ENCODE measurements at regions not wholly inside any gene's neighbourhood (a gene's known extent, or its start where the extent isn't known, plus 50 kb on each side); places are given as distances from the start of the nearest gene placed in this dataset.
A peak's percentile ranks its signal among the peaks of the same experiment; 100 is the strongest.

- no peak overlapping the region for H3K4me2 ChIP-seq (ENCODE audit: unreplicated experiment)
- no peaks in the 10 kb centered on the region for H3K9me3 ChIP-seq (ENCODE audit: low read depth)
- no peaks in the 10 kb centered on the region for H3K4me1 ChIP-seq (ENCODE audit: insufficient read depth)
- H3K79me2 ChIP-seq (ENCODE audit: insufficient read depth) = no peaks in the 10 kb centered on the region
- DNase-seq = no peak
- H3K9ac ChIP-seq = no peak overlapping the region
- peaks cover 37% of the 10 kb centered on the region for H3K27me3 ChIP-seq (replicated peaks; ENCODE audit: insufficient read depth)
- in situ Hi-C loops (cut with MboI) = loop anchor here (10.0 kb wide), 2 partner anchors 119 to 279 kb away; no protein-coding TSS in a partner anchor
- no peaks in the 10 kb centered on the region for H3K9me2 ChIP-seq (ENCODE audit: insufficient read depth)
- no peaks in the 10 kb centered on the region for H4K20me1 ChIP-seq (ENCODE audit: insufficient read depth)
- H3K27ac ChIP-seq = no peak overlapping the region
- TF ChIP-seq EZH2phosphoT487 (IDR thresholded peaks at IDR 0.05; ENCODE audit: insufficient read depth, low read depth) (no peak), EZH2 (IDR thresholded peaks at IDR 0.05; ENCODE audit: insufficient read depth, poor library complexity, severe bottlenecking) (no peak)
- H2AFZ ChIP-seq = no peak overlapping the region
- 57 to 75% methylated on average over 15 to 18 of the region's 18 CpGs for WGBS, 2 experiments (ENCODE audit: low coverage in 1 of 2, low lambda C conversion rate in 2 of 2, missing lambda C conversion rate in 2 of 2)
- H3K36me3 ChIP-seq (ENCODE audit: low read depth) = no peaks in the 10 kb centered on the region
- no peaks in the 10 kb centered on the region for H3F3A ChIP-seq (ENCODE audit: insufficient read depth)
- no peak overlapping the region for H3K4me3 ChIP-seq
Measured at GRCh38 chr22:45094081-45094720, 69.5 kb upstream of the NUP50 start.

- peak; percentile 33 for DNase-seq
- Histone ChIP-seq H4K20me1 (ENCODE audit: insufficient read depth) (no peaks in the 10 kb centered on the region), H3K27ac (no peak overlapping the region), H3K27me3 (replicated peaks; ENCODE audit: insufficient read depth) (peaks cover 32% of the 10 kb centered on the region), H3F3A (ENCODE audit: insufficient read depth) (no peaks in the 10 kb centered on the region), H3K9me3 (ENCODE audit: low read depth) (no peaks in the 10 kb centered on the region), H3K9me2 (ENCODE audit: insufficient read depth) (no peaks in the 10 kb centered on the region), H2AFZ (no peak overlapping the region), H3K4me2 (ENCODE audit: unreplicated experiment) (no peak overlapping the region), H3K4me3 (no peak overlapping the region), H3K4me1 (ENCODE audit: insufficient read depth) (no peaks in the 10 kb centered on the region), H3K79me2 (ENCODE audit: insufficient read depth) (no peaks in the 10 kb centered on the region), H3K36me3 (ENCODE audit: low read depth) (no peaks in the 10 kb centered on the region), H3K9ac (no peak overlapping the region)
- TF ChIP-seq EZH2 (IDR thresholded peaks at IDR 0.05; ENCODE audit: insufficient read depth, poor library complexity, severe bottlenecking) = no peak
- TF ChIP-seq EZH2phosphoT487 (IDR thresholded peaks at IDR 0.05; ENCODE audit: insufficient read depth, low read depth) = no peak
- 63 to 69% methylated on average over 9 of the region's 9 CpGs for WGBS, 2 experiments (ENCODE audit: low coverage in 1 of 2, low lambda C conversion rate in 2 of 2, missing lambda C conversion rate in 2 of 2)
- in situ Hi-C loops (cut with MboI) = loop anchor here (10.0 kb wide), 2 partner anchors 120 to 280 kb away; no protein-coding TSS in a partner anchor
Measured at GRCh38 chr22:45094825-45095224, 68.9 kb upstream of the NUP50 start.

- peaks cover 25% of the 10 kb centered on the region for H3K27me3 ChIP-seq (replicated peaks; ENCODE audit: insufficient read depth)
- H3K36me3 ChIP-seq (ENCODE audit: low read depth) = no peaks in the 10 kb centered on the region
- no peak for TF ChIP-seq EZH2phosphoT487 (IDR thresholded peaks at IDR 0.05; ENCODE audit: insufficient read depth, low read depth)
- no peak for TF ChIP-seq EZH2 (IDR thresholded peaks at IDR 0.05; ENCODE audit: insufficient read depth, poor library complexity, severe bottlenecking)
- peak; percentile 75 for DNase-seq
- no peaks in the 10 kb centered on the region for H3K9me3 ChIP-seq (ENCODE audit: low read depth)
- in situ Hi-C loops (cut with MboI) = loop anchor here (10.0 kb wide), 2 partner anchors 122 to 282 kb away; no protein-coding TSS in a partner anchor
- H3K4me2 ChIP-seq (ENCODE audit: unreplicated experiment) = no peak overlapping the region
- H3K4me3 ChIP-seq = no peak overlapping the region
- H3K9ac ChIP-seq = no peak overlapping the region
- H2AFZ ChIP-seq = no peak overlapping the region
- H3K27ac ChIP-seq = no peak overlapping the region
- H3F3A ChIP-seq (ENCODE audit: insufficient read depth) = no peaks in the 10 kb centered on the region
- H4K20me1 ChIP-seq (ENCODE audit: insufficient read depth) = no peaks in the 10 kb centered on the region
- no peaks in the 10 kb centered on the region for H3K79me2 ChIP-seq (ENCODE audit: insufficient read depth)
- no peaks in the 10 kb centered on the region for H3K4me1 ChIP-seq (ENCODE audit: insufficient read depth)
- 17 to 22% methylated on average over 7 of the region's 7 CpGs for WGBS, 2 experiments (ENCODE audit: low coverage in 1 of 2, low lambda C conversion rate in 2 of 2, missing lambda C conversion rate in 2 of 2)
- H3K9me2 ChIP-seq (ENCODE audit: insufficient read depth) = no peaks in the 10 kb centered on the region
Measured at GRCh38 chr22:45096256-45096907, 67.3 kb upstream of the NUP50 start.

GRCh38 chr22:45097061-45097460 lies 66.7 kb upstream of the NUP50 start:
- Histone ChIP-seq H3K36me3 (ENCODE audit: low read depth) (no peaks in the 10 kb centered on the region), H3K9ac (no peak overlapping the region), H3K4me3 (no peak overlapping the region), H3K9me2 (ENCODE audit: insufficient read depth) (no peaks in the 10 kb centered on the region), H3K4me1 (ENCODE audit: insufficient read depth) (no peaks in the 10 kb centered on the region), H3K27ac (no peak overlapping the region), H3K27me3 (replicated peaks; ENCODE audit: insufficient read depth) (peaks cover 25% of the 10 kb centered on the region; the same call in 1 of the 2 replicates), H2AFZ (no peak overlapping the region), H3K9me3 (ENCODE audit: low read depth) (no peaks in the 10 kb centered on the region), H3K79me2 (ENCODE audit: insufficient read depth) (no peaks in the 10 kb centered on the region), H3F3A (ENCODE audit: insufficient read depth) (no peaks in the 10 kb centered on the region), H4K20me1 (ENCODE audit: insufficient read depth) (no peaks in the 10 kb centered on the region), H3K4me2 (ENCODE audit: unreplicated experiment) (no peak overlapping the region)
- WGBS, 2 experiments (ENCODE audit: low coverage in 1 of 2, low lambda C conversion rate in 2 of 2, missing lambda C conversion rate in 2 of 2) = 51 to 53% methylated on average over 3 of the region's 3 CpGs
- no peak for DNase-seq
- TF ChIP-seq EZH2 (IDR thresholded peaks at IDR 0.05; ENCODE audit: insufficient read depth, poor library complexity, severe bottlenecking) (no peak), EZH2phosphoT487 (IDR thresholded peaks at IDR 0.05; ENCODE audit: insufficient read depth, low read depth) (no peak)
- in situ Hi-C loops (cut with MboI) = loop anchor here (10.0 kb wide), 2 partner anchors 122 to 282 kb away; no protein-coding TSS in a partner anchor

Measured in GM23248 (cell line).